SH-SY5Y (cell line): ENCODE measurements at regions not wholly inside any gene's neighbourhood (a gene's known extent, or its start where the extent isn't known, plus 50 kb on each side); places are given as distances from the start of the nearest gene placed in this dataset.

Experiments used
- GATA2 ChIP-seq: IDR thresholded peaks from 2 replicates; pipeline ENCODE4 v1.6.1; 2011; ENCODE audit warnings: mild to moderate bottlenecking, low read depth, low read length
- GATA3 ChIP-seq: IDR thresholded peaks from 2 replicates; pipeline ENCODE4 v1.6.1; 2011; ENCODE audit warnings: low read depth, mild to moderate bottlenecking, low read length, moderate library complexity

DNA sequence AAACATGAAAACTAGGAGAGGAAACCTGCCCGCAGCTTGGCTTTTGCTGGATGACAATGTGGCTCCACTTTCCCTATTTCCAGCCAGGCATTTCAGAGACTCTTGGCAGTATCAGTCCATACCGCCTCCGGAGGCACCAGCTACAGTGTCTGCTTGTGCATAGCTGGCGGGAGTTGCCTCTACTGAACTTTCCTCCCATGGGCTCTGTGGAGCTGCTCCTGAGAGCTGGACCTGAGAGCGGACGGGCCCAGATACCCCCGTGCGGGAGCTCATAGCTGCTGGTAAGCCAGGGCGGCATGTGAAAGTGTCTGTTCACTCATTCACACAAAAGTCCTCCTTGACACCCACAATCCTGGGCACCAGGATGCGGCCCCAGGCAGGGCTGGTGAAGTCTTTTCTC lies 130.3 kb upstream of the PMEPA1 start:
- TF ChIP-seq GATA3 (no peak), GATA2 (no peak)

DNA sequence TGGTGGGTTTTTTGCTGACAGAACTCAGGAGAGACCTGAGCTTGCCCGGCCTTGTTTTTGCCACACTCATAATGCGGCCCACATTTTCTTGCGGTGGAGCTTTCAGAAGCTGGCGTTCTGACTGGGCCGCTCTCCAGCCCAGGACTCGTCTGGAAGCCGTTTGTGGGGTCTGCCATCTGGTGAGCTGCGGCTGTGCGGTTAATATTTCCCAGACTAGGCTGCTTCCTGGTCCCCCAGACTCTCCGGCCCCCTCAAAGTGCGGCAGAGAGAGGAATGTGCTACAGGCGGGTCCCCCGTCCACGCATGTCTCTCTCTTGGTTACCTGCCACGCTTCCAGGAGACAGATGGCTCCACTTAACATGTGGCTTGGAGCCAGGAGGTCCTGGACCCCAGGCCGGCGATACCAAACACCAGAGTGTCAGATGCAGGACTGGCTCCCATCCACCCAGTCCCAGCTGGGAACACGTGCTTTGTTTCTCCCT lies 128.9 kb upstream of the PMEPA1 start:
- TF ChIP-seq GATA2 (no peak), GATA3 (no peak)

DNA sequence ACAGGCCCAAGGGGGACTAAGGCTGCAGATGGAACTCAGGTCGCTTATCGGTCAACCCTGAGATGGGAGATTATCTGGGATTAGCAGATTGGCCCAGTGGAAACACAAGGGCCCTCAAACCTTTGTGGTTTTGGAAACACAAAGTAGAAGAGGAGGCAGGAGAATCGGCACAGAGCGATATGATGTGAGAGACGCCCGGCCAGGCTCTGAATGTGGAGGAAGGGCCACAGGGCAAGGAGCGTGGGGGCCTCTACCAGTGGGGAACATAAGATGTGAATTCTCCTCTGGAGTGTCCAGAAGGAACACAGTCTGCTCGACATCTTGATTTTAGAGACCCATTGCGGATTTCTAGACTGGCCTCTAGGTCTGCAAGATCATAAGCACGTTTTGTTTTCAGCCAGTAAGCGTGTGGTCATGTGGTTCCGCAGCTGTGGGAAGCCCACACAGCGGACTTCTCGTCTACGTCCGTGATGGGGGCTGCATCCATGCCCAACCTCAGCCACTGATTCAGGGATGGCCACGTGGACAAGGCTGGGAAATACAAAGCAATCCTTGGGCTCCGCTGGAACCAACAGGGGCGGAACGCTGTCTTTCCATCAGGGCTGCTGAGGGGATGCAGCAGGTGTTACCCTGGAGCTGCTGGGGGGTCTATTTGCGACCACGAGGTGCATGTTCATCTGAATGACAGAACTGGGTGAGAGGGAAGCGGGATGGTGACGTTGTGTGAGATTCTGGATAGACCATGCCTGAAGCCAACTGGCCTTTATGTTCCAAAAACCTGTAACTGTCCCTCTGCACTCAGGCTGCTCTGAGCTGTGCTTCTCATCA lies 127.6 kb upstream of the PMEPA1 start:
- TF ChIP-seq GATA3: no peak
- no peak for TF ChIP-seq GATA2

DNA sequence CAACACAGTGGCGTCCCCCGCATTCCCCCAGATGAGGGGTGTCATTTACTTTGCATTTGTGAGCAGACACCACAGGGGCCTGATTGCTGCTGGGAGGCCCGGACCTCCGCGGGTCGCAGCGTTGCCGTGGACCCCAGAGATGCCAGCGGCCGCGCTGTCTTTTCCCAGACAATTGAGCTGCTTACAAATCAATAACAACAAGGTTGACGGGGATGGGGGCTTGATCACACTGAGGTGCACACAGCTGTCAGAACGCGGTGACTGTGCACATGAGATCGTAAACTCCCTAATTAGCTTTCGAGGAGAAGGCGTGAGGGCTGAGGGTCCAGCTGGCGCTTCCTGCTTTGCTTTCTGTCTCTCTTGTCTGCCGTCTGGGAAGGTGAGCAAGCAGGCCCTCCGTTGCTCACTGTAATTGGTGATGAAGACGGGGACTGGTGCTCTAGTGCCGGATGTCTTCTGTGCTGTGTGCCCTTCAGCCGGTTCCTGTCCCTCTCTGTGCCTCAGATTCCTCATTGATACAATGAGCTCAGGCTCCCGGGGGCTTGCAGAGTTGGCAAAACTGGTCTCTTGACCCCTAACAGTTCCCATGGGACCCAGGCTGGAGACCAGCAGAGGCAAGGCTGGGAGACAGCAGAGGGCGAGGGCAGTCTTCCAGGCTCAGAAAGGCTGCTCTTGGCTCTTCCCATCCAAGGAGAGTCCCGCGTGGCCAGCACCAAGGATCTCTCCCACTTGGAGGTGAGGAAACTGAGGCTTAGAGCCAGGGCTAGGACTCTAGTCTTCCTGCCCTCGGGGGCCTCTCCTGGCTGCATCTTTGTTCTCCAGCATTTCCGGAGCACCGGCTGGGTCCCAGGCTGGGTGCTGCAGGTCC lies 126.0 kb upstream of the PMEPA1 start:
- no peak for TF ChIP-seq GATA3
- no peak for TF ChIP-seq GATA2

DNA sequence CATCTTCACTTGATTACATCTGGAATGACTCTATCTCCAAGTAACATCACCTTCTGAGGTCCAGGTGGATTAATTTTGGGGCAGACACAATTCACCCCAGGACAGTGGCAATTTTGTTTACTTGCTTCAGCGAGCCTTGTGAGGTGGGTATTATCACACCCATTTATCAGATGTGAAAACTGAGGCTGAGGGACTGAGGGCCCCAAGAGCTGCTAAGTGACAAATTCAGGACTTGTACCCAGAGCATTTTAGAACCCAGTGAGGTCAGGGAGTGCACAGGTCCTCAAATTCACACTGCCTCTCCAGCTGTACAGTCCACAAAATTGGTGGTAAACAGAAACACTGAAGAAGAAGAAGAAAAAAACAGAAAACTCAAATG lies 125.2 kb upstream of the PMEPA1 start:
- TF ChIP-seq GATA2 (no peak), GATA3 (no peak)

DNA sequence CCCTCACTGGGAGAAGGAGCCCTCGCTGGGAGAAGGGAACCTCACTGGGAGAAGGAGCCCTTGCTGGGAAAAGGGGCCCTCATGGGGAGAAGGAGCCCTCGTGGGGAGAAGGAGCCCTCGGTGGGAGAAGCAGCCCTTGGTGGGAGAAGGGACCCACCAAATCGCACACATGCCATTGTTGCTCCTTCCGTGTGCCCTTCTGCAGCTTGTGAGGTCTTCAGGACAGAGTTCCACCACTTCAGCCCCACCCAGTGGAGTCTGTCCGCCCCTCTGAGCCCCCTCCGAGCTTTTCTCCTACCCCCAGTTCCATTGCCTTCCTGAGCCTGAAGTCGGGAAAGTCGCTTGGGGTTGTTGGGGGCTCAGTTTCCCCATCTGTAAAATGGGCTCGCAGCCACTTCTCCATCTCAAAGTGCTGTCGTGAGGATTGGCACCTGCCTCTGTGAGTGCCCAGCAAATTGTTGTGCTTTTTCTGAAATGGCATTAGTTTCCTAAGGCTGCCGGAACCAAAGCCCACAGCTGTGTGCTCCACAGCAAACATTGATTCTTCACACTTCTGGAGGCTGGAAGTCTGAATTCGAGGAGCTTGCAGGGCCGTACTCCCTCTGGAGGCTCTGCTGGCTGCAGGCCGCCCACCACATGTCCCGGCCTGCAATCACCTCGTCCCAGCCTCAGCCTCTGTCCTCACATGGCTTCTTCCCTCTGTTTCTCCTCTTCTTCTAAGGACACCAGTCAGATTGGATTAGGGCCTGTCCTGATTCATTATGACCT lies 124.7 kb upstream of the PMEPA1 start:
- TF ChIP-seq GATA3 (no peak), GATA2 (no peak)

DNA sequence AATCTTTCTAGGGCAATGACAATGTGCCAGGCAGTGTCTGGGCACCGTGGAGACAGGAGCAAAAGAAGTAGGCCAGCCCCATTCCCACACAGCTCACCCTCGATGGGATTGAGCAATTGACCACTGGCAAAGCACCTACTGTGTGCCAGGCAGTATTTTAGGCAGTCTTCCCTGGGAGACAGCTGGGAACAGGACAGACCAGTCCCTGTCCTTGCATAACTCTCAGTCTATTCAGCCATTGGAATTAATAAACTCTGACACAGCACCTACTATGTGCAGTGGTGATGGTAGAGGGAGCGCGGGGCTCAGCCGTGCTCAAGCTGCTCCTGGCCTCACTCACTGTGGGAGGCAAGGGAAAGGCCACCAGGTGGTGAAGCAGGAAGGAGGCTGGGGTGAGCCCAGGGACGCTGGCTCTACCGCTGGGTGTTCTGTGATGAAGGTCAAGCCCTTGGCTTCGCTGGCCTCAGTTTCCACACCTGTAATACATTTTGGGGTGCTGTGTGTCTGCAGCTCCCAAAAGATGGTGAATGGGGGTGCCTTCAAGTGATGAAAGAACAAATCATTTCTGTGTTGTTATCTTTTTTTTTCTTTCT lies 122.3 kb upstream of the PMEPA1 start:
- no peak for TF ChIP-seq GATA3
- no peak for TF ChIP-seq GATA2

DNA sequence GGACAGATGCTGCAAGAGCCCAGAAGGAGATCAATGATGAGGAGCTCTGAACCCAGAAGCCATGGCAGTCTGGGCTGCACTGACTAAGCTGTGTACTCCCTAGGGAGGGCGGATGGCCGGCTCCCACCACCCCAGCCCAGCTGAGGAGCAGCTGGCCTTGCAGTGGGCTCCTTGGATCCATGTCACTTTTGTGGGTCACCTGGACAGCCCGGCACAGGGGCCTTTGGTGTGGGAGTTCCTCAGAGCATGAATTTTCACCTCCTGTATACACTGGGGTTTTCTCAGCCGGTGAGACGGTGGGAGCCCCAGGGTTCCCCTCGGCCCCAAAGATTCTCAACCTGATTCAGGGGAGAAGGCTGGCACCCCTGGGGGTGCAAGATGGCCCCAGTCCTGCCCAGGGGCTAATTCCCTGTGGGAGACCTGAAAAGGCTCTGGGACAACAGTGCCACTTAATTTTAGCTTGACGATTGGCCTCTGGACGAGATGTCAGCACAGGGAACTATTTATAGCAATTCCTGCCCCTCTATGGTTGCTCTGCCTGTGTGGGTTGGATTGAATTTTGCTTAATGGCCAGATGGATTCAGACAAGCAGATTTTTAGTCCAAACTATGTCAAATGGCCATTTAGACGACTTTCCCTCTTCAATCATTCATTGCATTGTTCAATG lies 121.6 kb upstream of the PMEPA1 start:
- TF ChIP-seq GATA2 (no peak), GATA3 (no peak)

DNA sequence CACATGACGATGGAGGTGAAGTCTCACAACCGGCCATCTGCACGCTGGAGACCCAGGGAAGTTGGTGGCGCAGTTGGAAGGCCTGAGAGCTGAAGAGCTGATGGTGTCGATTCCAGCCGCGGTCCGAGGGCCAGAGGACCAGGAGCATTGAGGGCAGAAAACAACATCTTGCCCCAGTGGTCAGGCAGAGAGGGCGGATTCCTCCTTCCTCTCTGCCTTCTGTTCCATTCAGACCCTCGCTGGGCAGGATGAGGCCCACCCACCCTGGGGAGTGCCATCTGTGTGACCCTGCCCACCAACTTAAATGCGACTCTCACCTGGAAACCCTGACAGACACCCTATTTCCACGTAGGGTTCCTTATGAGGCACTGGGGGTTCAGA lies 120.7 kb upstream of the PMEPA1 start:
- no peak for TF ChIP-seq GATA3
- no peak for TF ChIP-seq GATA2

DNA sequence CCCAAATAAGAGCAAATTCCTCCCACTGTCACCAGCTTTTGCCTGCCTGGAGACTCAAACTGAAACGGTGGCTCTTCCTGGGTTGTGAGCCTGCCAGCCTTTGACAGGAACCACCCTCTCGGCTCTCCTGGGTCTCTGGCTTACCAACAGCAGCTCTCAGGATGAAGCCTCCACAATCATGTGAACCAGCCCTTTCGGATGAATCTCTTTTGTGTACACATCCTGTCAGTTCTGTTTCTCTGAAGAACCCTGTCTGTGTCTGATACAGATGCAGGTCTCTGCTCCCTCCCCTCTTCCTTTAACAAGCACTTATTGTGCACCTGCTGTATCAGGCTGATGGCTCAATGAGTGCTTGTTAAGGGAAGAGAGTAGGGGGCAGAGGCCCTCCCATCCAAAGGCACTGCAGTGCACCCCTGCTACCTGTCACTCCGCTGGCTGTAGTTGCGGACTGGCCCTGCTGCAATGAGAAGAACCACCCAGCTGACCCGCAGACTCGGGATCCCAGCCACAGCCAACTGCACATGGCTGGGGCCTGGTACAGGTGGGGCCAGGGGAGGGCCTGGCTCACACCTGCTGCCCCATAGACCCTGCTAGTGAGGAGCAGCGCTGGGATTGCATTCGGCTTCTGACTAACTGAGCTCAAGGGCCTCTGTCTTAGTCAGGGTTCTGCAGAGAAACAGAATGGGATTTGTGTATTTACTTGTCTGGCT lies 120.1 kb upstream of the PMEPA1 start:
- TF ChIP-seq GATA2: no peak
- no peak for TF ChIP-seq GATA3

DNA sequence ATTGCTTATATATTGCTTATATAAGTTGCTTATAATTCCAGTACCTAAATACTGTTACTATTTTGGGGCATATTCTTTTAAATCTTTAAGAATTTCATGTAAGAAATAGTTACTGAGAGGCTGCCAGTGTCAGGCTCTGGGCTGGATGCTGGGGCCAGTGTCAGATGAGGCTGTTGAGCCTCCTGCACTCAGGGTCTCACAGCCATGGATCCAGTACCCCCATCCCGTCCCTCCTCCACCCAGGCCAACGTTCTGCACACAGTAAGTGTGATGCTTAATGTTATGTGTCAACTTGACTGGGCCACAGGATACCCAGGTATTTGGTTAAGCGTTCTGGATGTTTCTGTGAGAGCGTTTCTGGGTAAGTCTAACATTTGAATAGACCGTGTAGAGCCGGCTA lies 119.5 kb upstream of the PMEPA1 start:
- TF ChIP-seq GATA2 (no peak), GATA3 (no peak)

DNA sequence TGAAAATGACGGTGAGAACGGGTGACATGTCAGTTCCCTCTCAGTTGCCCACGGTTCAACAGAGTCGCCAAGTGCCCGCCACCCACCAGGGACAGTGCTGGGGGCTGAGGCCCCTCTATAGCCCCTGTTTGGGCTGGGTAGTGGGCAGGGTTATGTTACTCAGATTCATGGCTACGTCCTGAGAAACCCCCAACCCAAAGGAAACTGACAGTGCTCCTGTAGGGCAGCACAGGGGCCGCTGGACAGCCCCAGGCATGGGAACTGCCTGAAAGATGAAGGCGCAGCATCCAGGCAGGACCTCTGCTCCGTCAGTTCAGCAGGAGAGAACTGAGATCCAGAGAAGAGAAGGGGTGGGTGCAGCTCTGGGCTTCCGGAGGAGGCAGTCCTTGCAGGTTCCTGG lies 118.9 kb upstream of the PMEPA1 start:
- TF ChIP-seq GATA2: no peak
- no peak for TF ChIP-seq GATA3
